GM18907 (cell line): ENCODE measurements at regions not wholly inside any gene's neighbourhood (a gene's known extent, or its start where the extent isn't known, plus 50 kb on each side); places are given as distances from the start of the nearest gene placed in this dataset.
"Not testable (repeated sequence)": the region's sequence is repeated elsewhere in the genome, so short reads cannot be mapped to it uniquely, and the experiment has no call there.

Experiments used
- ATAC-seq: cut with Tn5 transposase; IDR thresholded peaks from one replicate; pipeline ENCODE4 v1.9.1; 2021; ENCODE audit warnings: mild to moderate bottlenecking, moderate library complexity; ENCODE audit not compliant: unreplicated experiment

DNA sequence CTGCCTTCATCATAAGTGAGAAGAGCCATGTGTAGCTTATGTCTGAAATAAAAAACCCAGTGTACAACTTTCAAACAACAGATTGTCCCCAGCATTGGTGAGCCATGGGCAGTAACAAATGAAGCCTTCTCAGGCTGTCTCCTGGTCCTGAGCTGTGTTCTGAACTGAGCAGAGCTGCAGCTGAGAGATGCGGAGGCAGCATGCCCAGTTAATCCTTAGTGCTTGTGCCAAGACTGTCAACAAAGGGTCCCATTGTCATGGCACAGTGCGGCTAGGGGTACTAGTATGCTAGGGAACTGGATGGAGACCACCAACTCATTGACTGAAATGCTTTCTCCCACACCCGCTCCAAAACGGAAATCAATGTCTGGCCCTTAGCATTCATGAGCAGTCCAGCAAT lies 154.3 kb downstream of the RMST start:
- ATAC-seq: no peak

DNA sequence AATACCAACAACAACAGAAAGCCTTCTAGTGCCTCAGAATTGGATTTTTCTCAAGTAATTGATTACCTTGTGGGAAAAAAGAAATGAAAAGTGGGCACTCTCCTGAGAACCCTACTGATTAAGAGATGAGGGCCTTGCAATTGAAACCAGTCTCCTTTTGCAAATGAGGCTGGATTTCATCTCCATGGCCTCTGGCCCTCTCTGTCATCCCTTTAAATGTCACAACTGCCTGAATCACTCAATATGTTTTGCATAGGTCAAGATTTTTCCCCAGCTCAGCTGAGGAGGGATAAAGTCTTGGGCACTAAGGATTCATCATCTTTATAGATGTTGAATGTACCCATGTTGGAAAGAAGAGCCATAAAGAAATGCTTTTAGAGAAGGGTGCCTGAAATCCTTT lies 166.4 kb downstream of the RMST start:
- ATAC-seq: no peak

DNA sequence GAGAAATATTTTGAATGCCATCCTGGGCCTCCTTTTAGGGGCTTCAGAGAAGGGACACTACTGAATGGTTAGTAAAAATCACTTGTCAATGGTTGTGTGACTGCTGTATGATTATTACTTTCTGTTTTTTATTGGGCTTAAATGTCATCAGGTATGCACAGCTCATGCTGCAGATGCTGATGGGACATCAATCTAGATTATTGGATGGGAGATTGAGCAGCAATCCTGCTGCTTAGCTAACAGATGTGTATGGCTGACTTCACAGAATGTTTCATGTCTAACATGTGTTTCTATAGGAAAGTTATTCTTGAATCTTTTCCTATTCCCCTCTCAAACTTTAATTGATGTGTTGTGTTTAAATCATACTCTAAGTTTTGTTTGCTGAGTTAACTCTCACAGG lies 166.8 kb downstream of the RMST start:
- ATAC-seq: no peak

DNA sequence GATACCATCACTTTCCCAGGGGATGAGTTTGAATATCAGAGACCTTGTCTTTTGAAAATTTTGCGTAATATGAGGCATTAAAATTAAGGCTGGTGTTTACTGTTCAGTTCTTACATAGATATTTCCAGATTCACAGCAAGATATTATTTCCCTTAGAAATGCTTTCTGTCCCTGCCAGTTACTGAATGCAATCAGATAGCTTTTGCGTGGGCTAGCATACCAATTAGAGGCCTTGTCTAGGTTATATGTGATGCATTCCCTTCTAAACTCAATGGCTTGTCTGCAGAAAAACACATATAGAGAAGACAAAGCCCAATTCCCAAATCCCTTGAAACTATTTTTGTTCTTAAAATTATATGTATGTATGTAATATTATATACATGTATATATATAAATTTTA lies 167.8 kb downstream of the RMST start:
- no peak for ATAC-seq

DNA sequence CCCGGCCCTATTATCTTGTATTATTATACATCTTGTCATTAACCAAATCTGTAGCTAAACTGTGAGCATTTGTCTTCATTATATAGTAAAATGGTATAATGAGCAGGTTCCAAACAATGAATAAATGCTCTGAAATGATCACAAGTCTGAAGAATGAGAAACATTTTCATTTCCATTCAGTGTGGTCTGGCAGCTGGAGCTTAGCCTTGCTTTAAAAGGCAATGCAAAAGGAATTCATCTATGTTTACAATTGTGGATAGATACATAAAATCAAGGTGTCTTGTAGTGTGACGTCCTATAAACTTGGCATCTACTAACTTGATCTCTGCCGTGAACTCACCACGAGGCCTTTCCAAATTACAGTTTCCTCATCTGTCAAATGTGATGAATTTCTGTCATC lies 168.3 kb downstream of the RMST start:
- ATAC-seq: no peak

DNA sequence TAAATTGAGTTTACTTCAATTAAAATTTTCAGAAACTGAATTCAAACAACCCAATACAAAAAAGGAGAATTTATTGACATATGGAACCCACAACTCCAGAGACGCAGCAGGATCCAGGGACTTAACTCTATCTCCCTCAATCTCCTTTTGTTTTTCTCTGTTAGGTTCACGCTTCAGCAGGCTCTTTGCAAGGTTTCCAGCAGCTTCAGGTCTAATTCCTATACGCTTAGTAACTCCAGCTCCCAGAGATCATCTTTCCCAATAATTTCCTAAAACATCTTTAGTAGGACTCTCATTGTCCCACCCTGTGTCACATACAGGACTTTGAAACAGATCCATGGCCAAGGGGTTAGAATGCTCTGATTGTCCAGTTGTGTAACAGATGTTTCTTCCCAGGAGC lies 175.2 kb downstream of the RMST start:
- no peak for ATAC-seq

DNA sequence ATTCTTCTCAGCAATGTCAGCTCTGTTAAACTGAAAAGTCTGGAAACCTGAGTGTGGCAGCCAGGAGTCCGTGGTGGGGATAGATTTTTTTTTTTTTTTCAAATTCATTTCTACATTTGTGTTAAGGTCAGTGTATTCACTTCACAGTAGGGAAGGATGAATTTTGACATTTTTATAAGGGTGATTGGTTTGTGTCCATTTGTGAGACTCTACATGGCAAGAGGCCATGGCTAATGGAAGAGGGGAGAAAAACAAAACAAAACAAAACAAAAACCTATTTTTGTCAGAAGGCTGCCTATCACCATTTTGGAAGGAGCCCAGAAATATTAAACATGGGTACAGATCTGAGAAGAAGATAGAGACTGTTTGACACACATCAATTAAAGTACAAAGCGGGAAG lies 176.1 kb downstream of the RMST start:
- no peak for ATAC-seq

DNA sequence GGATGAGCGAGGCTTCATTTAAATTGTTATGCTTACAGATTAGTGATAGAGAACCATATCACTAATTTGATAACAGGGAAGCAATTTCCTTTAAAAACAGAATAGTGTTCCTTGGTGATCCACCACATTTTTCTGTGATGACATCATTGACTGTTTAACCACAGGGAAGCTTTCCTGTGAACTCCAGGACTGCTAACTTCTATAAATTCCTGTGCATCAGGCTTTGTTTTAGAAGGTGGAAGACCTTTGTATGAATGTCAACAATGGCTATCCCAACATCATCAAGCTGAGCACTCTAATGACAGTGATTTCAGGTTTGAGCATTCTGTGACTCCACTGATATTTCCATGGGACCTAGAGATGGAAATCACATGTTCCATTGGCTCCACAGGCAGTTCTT lies 177.1 kb downstream of the RMST start:
- ATAC-seq: no peak

DNA sequence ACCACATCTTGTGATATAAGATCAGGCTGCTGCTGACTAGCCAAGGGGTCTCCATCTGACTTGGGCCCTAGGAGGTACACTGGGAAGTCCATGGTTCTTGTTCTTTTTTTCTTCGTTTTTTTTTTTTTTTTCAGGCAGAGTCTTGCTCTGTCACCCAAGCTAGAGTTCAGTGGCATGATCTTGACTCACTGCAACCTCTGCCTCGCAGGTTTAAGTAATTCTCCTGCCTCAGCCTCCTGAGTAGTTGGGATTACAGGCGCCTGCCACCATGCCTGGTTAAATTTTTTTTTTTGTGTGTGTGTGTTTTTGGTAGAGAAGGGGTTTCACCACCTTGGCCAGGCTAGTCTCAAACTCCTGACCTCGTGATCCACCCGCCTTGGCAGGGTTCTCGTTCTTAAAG lies 178.2 kb downstream of the RMST start:
- ATAC-seq: no peak

DNA sequence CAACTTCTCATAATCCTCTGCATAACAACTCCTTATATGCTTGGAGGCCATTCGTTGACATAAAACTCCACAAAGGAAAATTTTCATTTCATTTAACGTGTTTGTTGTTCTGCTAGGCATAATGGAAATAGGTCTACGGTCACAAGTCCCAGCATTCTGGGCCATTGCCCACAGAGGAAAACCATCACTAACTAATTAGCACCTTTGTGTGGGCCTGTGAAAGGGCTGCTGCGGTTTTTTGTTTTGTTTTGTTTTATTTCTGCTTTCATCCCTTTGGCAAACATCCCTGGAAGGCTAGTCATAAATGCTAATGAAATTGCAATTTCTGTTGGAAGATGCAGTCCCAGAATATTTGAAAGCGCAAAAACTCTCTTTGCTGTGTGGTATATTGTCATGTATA lies 180.3 kb downstream of the RMST start:
- ATAC-seq: no peak

DNA sequence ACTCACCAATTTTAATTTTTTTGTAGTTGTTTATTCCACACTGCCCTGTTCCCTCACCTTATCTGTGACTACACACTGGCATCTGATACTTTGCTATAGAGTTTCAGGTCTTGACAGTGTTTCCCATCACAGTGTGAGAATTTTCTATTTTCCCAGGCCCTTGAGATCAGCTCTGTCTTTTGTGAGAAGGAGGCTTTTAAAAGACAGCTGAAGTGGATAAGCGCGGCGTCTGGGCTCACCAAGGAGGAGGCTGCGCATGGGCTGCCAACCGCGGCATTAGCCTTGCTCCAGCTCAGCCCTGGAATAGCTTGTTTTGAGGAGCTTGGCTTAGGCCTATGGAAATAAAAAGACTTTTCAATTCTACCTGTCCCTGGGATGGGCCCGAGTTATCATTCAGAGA lies 181.3 kb downstream of the RMST start:
- no peak for ATAC-seq

DNA sequence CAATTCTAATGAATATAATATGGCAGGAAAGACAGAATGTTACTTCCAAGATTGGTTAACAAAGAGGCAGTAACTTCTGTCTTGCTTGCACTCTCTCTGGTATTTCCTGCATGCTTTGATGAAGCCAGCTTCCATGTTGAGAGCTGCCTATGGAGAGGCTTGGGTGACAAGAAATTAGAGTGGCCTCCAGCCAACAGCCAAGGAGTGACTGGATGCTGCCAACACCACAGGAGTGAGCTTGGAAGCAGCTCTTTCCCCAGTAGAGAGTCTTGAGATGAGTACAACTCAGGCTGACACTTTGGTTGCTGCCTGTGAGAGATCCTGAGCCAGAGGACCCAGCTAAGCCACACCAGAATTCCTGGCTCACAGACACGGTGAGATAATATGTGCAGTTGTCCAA lies 183.1 kb downstream of the RMST start:
- ATAC-seq: no peak

DNA sequence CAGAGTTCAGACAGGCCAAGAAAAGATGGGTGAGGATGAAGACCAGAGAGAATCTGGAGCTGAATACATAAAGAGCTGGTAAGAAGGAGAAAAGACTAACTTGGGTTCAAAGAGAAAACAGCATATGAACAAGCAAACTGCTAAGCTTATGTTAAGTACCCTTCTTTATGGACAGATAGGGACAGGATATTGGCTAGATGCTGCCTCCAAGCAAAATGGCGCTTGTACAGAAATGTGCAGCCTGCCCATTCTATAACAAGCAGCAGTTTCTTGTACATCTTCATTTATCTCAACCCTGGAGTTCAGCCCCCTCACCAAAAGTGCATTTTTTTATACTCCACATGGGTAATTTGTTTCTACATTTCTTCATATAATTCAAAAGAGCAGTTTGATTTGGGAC lies 184.5 kb downstream of the RMST start:
- ATAC-seq: no peak

DNA sequence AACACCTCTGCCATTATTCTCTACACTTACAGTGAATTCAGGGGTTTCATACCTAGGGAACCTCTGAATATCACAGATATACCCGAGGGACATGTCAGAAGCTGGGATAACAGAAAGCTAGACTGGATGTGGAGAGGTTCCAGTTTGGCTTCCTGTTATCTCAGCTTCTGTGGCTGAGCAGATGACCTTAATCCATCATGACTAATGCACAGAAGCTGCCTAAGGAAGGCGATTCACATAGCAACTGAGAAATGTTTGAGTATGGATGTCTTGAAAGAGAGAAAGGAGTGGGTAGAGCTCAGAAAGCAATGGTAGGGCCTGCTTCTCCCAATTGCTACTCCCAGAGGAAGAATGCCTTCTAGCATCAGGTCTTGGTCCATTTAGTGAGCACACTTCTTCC lies 187.6 kb downstream of the RMST start:
- no peak for ATAC-seq

DNA sequence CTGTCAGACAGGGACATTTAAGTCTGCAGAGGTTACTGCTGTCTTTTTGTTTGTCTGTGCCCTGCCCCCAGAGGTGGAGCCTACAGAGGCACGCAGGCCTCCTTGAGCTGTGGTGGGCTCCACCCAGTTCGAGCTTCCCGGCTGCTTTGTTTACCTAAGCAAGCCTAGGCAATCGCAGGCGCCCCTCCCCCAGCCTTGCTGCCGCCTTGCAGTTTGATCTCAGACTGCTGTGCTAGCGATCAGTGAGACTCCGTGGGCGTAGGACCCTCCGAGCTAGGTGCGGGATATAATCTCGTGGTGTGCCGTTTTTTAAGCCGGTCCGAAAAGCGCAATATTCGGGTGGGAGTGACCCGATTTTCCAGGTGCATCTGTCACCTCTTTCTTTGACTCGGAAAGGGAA lies 193.9 kb downstream of the RMST start:
- not testable (repeated sequence) for ATAC-seq

DNA sequence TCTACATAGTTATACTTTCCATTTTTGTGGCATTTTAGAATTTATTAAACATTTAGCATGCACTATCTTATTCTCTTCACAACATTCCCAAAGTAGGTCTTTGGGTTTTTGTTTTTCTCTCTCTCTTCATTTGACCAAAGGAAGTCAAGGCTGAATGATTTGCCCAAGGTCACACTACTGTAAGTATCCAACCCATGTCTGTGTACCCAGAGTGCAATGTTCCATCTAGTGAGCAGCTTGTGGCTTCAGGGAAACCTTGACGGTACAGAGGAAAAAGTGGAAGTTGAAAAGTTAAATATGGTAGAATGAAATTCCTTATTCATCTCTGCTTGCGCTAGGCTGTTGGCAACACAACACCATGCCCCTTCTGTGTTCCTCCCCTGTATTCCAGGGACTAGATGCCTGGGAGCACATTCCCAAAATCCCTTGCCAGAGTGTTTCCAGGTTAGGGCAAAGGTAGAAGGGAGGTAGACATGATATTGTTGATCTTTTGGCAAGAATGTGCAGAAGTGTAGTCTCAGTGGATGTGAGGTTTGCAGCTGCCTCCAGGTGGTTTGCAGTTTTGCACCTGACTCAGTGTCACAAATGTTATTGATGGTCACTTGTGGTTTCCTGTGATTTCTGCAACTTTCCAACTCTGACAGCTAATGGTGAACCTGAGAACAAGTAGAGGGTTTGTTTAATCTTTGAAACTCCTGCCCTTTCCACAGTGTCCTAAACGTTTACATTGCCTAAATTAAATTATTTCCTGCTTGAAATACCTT lies 196.7 kb downstream of the RMST start:
- ATAC-seq: no peak

DNA sequence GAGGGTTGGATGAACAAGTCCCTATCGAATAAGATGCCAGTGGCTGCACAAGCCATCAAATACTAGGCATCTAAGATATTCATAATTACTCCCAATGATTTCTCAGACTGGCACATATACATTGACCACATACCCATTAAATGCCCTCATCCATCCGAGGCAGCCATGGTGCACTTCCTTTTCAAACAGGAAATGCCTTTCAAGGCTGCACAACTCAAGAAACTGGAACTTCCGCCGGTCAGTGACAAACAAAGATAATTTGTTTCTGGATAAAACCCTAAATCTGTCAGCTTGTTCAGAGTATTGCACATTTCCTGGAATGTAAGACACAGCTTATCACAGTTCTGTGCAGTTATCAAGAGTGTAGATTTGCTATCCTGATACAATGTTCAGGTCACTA lies 203.7 kb downstream of the RMST start:
- ATAC-seq: no peak

DNA sequence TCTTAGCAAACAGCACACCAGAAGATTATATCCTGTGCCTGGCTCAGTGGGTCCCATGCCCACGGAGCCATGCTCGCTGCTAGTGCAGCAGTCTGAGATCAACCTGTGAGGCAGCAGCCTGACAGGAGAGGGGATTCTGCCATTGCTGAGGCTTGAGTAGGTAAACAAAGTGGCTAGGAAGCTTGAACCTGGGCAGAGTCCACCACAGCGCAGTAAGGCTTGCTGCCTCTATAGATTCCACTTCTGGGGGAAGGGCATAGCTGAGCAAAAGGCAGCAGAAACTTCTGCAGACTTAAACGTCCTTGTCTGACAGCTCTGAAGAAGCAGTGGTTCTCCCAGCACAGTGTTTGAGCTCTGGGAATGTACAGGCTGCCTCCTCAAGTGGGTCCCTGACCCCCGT lies 210.3 kb downstream of the RMST start:
- no peak for ATAC-seq

DNA sequence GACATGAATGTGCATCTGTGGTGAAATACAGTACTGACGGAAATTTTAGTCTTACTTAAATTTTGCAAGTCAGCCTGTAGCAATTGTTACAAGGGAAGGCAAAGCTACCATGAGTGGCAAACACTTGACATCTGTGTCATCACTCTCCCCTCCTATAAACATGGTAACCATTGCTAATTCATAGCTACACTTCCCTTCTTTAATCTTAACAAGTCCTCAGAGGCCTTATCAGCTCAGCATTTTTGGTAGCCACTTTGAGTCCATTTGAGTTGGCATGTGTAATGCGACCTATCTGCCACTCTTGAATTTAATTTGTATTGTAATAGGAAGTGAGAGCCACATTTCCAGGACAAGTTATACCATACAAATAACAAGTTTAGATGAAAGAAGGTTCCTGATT lies 218.1 kb downstream of the RMST start:
- no peak for ATAC-seq

DNA sequence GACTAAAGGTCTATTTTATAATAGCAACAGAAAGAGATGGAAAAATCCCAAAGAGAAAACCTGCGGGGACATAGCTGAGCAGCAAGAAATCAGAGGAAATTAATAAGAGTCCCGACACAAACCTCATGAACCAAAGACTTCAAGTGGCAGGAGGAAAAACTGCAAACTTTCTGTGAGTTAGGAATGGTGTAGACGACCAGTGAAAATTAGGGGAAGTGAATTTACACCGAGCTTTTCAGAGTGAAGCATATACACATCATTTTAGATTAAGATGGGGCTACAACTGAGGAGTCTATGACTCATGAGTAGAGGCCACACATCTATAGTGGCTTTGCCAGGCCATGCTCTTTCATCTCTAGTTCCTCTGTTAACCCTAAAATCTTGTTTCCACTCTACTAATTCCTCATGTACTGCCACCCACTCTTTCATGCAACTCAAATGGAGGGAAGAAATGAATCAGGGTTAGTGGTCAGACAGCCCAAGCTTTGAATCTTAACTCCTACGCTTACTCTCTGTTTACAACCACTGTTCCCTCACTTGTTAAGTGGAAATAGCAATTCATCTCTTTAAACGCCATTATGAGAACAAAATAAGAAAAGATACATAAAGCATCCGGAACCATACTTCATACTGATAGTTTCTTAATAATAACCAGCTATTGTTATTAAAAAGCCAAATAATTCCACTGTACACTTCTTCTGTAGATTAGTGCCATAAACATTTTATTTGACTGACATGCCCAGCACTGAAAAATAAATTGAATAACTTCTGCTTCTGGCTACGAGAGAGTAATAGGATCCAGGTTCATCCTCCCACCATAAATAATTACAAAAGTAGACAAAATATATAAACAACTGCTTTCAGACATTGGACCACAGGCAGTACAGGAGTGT lies 219.3 kb downstream of the RMST start:
- ATAC-seq: no peak

DNA sequence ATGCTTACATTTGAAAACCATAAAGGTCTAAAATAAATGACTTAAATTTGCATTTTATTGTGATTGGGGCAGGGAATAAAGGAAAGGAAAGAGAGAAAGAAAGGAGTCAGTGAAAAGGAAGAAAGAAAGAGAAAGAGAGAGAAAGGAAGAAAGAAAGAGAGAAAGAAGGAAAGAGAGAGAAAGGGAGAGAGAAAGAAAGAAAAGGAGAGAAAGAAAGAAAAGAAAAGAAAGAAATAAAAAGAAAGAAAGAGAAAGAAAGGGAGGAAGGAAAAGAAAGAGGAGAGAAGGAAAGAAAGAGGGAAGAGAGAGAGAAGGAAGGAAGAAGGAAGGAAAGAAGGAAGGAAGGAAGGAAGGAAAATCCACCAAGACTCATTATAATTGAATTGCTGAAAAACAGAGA lies 222.8 kb downstream of the RMST start:
- ATAC-seq: no peak

DNA sequence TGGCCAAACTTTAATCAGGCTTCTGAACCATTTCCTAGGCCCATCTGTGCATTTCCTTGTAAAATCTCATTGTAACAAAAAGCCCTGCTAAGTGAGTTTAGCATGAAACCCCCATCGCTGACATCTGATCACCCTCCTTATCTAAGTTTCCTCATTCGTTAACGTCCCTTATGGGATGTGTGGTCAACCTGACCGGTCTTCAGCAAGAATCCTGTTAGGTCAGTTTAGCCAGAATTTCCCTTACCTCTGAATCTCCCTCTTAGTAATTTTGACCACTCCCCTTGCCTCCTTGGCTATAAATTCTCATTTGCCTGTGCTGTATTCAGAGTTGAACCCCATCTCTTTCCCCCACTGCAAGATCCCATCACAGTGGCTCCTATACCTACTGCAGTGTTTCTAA lies 239.3 kb downstream of the RMST start:
- no peak for ATAC-seq
